RWPE1 (cell line): ENCODE measurements at regions not wholly inside any gene's neighbourhood (a gene's known extent, or its start where the extent isn't known, plus 50 kb on each side); places are given as distances from the start of the nearest gene placed in this dataset.

Source experiments
- CTCF ChIA-PET: fragments of 350-600 bp; sonication (Branson Sonifier 250); formaldehyde crosslinking; extraction: SDS; loops from one replicate; lab custom pipeline; 2021; lab: Yijun Ruan, JAX
- POLR2A ChIA-PET: fragments of 400-600 bp; formaldehyde crosslinking; extraction: SDS; loops from one replicate; lab custom pipeline; 2020; ENCODE audit warnings: antibody characterized with exemption; ENCODE audit not compliant: low non-redundant PET; lab: Yijun Ruan, JAX
- DNase-seq: peaks from one replicate; pipeline ENCODE4 v3.0.0; 2012; ENCODE audit warnings: low spot score
- H3K27ac ChIP-seq: fragments of 450-650 bp; 2 replicates; pipeline ENCODE4 v1.5.1; 2017
- TF ChIP-seq, protein P1 (sequence below): fragments of 450-650 bp; conservative IDR thresholded peaks from 2 replicates; pipeline ENCODE4 v1.5.1; 2017; ENCODE audit warnings: low read depth, mild to moderate bottlenecking

DNA sequence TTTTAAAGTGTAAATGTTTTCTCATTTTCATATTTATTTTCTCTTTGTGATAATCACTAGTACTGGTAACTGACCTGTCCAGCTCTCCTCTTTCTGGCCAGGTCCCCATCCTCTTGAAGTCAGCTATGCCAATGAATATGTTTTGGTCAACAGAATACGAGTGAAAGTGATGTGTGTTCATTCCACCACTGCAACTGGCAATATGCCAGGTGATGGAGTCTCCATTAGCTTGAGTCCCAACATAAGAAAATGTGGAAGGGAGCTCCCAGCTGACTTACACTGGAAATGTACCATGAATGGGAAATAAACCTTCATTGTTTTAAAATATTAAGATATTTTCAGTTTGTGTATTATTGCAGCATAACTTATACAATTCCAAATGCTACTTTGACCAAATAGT, 75.8 kb downstream of the CCDC34 start:
- CTCF ChIA-PET = interaction anchor here (0.6 kb wide), 1 partner anchor 1932 kb away, joined by 5 read pairs; no protein-coding TSS in a partner anchor

DNA sequence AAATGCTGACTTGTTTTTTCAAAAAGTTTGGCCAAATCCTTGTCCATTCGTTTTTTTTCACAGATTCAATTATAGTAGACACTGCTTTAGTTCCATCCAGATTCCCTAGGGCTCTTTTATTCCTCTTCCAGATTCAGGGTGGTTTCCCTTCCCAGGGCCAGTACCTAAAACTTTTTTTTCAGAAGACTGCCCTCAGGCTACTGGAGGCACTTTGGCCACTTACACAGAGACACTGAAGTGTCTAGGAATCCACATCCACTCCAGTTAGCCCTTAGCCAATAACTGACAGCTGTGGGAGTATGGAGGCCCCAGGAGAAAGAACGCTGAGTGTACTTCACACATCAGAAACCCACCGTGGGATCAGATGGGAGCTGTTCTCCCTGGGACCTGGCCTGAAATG, 77.3 kb downstream of the CCDC34 start:
- TF ChIP-seq, protein P1, sequence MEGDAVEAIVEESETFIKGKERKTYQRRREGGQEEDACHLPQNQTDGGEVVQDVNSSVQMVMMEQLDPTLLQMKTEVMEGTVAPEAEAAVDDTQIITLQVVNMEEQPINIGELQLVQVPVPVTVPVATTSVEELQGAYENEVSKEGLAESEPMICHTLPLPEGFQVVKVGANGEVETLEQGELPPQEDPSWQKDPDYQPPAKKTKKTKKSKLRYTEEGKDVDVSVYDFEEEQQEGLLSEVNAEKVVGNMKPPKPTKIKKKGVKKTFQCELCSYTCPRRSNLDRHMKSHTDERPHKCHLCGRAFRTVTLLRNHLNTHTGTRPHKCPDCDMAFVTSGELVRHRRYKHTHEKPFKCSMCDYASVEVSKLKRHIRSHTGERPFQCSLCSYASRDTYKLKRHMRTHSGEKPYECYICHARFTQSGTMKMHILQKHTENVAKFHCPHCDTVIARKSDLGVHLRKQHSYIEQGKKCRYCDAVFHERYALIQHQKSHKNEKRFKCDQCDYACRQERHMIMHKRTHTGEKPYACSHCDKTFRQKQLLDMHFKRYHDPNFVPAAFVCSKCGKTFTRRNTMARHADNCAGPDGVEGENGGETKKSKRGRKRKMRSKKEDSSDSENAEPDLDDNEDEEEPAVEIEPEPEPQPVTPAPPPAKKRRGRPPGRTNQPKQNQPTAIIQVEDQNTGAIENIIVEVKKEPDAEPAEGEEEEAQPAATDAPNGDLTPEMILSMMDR = no peak
- no peak for DNase-seq
- POLR2A ChIA-PET = no interaction called here
- no peak overlapping the region for H3K27ac ChIP-seq
- CTCF ChIA-PET = no interaction called here

More for the DNA sequence above, 75.8 kb downstream of the CCDC34 start:
- no peak overlapping the region for H3K27ac ChIP-seq
- DNase-seq = no peak
- TF ChIP-seq, protein P1 = no peak
- POLR2A ChIA-PET = no interaction called here

DNA sequence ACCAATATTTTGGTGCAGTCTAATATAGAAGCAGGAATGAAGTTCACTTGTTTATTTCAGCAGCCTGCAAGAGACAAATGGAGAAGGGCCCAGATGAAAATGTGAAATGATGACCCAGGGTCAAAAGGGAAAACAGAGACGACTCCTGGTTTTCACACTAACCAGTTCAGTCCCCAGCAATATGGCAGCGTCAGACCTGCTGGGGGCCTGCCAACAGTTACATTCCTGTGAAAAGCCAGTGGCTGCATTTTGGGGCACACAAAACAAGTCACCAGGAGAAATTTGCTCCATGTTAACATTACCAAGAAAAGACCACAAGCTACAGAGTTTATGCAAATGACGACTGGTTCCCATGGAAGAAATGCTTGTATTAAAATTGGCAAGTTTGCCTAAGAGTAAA, 80.2 kb downstream of the CCDC34 start:
- no peak overlapping the region for H3K27ac ChIP-seq
- POLR2A ChIA-PET = no interaction called here
- CTCF ChIA-PET = interaction anchor here (0.6 to 0.8 kb wide), 3 partner anchors 35 to 1307 kb away, joined by 3 to 8 read pairs (median 4); no protein-coding TSS in a partner anchor
- TF ChIP-seq, protein P1 = no peak
- DNase-seq = no peak

DNA sequence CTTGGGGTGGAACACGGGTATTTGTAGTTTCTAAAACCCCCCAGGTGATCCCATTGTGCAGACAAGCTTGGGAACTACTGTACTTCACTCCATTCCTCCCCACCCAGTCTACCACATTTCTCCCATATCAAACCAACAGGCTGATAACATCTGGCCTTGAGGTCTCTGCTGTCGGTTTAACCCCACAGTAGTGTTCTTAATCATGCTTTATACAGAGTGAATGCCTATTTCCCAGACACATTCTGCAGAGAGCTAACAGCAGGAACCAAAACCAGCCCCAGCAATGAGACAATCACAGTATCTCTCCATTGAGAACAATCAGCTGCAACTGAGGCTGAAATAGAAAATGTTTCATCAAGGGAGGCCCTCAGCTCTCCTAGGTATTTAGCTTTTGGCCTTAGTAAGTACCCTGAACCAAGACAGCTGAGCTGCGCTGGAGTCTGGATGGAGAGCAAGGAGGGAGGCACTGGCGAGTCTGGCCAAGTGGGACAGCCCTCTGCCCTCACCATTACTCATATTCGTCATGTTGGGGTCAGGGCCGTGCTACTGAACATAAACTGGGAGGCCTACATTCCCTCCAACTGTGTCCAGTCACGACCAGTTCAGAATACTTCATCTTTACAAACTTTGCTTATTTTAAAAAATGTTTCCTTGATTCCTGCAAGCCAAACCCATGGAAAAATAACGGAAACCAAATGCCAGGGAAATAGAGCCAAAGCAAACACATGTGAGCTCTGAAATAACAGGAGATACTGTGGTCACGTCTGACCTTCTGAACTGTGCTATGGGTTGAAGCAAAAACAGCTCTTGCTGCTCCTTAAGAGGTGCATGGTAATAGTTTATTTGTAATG, 81.0 kb downstream of the CCDC34 start:
- no peak overlapping the region for H3K27ac ChIP-seq
- CTCF ChIA-PET = interaction anchor here (0.6 to 0.8 kb wide), 3 partner anchors 15 to 282 kb away, joined by 3 to 4 read pairs (median 4); no protein-coding TSS in a partner anchor
- POLR2A ChIA-PET = no interaction called here
- no peak for DNase-seq
- TF ChIP-seq, protein P1 = no peak

DNA sequence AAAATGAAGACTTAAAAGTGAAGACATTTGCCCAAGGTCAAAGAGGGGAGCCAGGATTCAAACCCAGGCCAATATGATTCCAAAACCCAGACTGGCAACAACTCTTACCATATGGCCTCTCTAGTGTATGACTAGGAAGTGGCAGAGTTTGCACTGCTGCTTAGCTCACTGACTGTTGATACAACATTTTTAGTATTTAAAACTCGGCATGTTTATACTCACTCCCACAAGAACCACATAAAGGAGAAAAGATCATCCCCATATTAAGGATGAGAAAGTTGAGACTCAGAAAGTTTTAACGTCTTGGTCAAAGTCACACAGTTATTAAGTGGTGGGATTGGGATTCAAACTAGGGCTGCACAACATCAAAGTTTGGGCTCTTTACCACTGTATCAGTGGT, 81.7 kb downstream of the CCDC34 start:
- no peak overlapping the region for H3K27ac ChIP-seq
- TF ChIP-seq, protein P1 = no peak
- POLR2A ChIA-PET = no interaction called here
- CTCF ChIA-PET = no interaction called here
- no peak for DNase-seq

DNA sequence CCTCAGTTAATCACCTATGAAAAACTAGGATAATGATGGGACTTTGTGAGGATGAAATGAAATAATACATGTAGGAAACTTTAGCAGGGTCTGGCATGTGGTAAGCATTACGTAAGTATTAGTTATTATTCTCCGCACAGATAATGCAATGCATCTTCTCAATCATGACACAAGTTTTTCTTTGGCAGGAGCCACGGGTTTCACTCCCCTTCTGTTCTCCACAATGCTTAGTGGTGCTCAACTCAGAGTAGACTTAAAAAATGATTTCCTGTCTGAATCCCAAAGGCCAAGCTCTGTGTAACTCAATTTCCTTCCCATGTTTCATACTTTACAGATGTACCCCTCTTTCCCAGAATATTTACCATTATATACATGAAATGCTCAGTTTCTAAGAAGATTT, 82.9 kb downstream of the CCDC34 start:
- TF ChIP-seq, protein P1 = no peak
- DNase-seq = no peak
- H3K27ac ChIP-seq = no peak overlapping the region
- CTCF ChIA-PET = no interaction called here
- POLR2A ChIA-PET = no interaction called here
